Activated CD4-positive, CD25-positive, alpha-beta regulatory T cell treated with anti-CD3 and anti-CD28 coated beads, Interleukin-2, amount 50 U/mL, for 72 hours (primary cell): ENCODE measurements at regions not wholly inside any gene's neighbourhood (a gene's known extent, or its start where the extent isn't known, plus 50 kb on each side); places are given as distances from the start of the nearest gene placed in this dataset.

Experiments used
- DNase-seq: peaks from one replicate; pipeline ENCODE4 v3.0.0; 2021

- no peak for DNase-seq
These were observed 125.3 kb upstream of the KLF7 start for GRCh38 chr2:207290833-207291624.

DNA sequence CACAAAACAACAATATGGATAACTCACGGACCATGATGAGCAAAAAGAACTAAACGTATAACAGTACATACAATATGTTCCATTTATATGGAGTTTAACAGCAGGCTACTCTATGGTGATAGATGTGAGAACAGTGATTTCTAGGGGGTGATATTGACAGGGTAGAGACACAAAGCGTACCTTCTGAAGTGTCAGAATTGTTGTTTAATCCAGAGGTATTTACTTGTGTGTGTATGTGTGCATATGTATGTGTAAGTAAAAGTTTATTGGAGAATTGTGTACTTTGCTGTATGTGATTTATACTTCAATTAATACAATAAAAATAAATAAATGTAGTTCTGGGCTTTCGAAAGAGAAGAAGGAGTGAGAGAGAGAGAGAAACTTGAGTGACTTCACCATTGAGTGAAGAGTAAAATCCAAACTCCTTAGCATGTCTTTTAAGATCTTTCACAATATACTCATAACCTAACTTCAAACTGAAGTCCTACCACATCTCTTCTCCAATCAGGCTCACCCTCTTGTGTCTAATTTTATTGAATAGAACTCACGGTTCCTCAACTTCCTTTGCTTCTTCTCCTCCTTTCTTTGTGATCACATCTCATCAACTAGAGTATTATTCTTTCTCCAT is 126.0 kb upstream of the KLF7 start:
- DNase-seq = no peak

DNA sequence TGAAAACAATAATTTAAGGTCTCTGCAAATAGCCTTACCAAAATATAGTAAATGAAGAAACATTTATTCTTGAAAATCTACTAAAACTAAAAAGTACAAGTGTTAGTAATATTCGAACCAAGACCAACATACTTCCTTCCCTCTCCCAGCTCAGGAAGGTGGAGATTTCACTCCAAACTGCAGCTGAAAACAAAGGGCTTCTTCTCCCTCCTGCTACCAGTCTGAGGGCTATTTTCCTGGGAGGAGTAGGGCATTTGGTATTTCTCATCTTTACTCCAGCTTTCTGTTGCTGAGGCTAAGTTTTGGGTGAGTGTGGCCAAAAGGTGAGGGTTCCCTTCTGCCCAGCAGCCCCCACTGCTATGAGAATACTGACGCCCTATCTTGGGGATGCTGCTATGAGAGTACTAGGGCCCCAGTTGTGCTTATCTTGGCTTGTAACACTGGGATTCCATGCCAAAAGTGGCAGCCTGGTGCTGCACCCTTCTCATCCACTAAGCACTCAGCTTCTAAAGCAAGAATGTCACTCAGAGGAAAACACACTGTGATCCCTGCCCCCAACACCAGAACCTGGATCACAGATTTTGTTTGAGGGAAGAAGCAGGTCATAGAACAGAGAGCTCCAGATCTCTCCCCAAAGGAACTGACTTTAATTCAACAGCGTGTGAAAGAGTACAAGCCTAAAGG is 130.7 kb upstream of the KLF7 start:
- DNase-seq = no peak

GRCh38 chr2:207300817-207301216 is 135.1 kb upstream of the KLF7 start:
- DNase-seq = no peak

DNA sequence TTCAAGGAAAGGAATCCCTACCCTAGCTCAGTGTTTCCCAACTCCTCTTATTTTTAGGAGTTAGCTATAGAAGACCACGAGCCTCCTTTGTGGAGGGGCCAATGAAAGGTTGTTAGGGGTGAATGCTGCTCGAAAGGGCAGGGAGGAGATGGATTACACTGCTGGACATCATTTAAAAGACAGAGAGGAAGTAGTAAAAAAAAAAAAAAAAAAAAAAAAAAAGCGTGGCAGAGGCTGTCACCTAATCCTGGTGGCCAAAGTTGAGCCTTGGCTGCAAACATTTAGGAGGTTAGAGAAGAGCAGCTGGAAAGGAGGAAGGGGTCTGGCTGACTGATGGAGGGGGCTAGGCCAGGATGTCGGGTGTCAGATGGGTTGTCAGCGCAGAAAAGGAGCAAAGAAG is 139.0 kb upstream of the KLF7 start:
- no peak for DNase-seq

- DNase-seq = no peak
These were observed 142.9 kb upstream of the KLF7 start for GRCh38 chr2:207308519-207309224.

DNA sequence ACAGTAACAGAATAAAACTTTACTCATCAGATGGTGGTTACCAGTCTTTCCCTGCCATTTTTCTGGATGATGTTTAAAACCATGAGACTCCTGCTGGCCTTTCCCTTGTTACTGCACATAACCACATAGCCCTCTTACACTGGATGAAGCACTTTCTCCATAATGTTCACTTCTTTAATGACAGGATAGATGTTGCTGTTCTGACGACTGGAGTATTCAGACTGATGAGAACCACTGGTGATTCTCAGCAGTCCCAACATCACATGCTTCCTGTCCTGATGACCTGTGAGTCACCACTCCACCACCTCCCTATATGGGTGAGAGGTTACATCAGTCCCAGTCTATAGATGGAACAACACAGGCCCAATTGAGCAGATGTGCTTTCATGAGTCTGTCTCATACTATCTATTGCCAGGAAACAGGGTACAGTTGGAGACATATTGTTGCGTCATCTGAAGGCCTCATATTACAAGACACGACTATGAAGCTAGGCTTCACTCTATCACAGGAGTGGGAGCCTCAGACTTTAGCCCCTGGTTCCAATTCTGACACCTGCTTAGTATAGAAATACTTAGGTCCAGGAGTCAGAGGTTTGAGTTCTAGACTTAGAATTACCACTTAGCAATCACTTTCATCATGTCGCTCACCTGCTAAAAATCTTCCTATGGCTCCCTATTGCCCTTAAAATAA is 145.7 kb upstream of the KLF7 start:
- no peak for DNase-seq

DNA sequence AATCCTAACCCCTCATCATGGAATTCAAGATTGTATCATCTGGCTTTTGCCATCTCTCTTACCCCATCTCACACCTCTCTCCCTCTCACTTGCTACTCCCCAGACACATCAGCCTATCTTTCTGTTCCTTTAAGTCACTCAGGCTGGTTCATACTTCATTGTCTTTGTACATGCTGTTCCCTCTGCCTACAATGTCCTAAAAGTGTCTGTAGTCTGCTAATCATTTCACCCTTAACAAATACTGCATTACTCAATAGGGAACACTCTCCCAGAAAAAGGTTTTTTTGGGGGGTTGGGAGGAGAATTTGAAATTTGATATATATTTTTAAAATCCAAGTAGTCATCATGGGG is 146.2 kb upstream of the KLF7 start:
- no peak for DNase-seq

DNA sequence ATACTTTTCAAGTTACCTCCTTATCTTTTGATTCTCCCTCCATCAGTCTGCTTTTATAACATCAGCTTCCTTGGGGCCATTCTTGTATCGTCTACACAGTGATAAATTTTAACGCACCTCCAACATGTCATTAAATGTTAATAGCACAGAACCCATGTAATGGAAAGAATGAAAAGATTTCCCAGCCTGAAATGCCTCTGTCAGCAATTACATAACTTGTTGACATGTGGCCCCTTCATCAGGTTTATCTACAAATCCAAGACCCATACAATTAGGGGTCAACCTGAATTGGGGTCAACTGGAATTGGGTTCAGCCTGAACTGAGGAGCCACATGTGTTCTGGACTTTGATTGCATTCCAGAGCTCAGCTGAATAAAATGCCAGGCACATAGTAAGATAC is 148.2 kb upstream of the KLF7 start:
- no peak for DNase-seq

DNA sequence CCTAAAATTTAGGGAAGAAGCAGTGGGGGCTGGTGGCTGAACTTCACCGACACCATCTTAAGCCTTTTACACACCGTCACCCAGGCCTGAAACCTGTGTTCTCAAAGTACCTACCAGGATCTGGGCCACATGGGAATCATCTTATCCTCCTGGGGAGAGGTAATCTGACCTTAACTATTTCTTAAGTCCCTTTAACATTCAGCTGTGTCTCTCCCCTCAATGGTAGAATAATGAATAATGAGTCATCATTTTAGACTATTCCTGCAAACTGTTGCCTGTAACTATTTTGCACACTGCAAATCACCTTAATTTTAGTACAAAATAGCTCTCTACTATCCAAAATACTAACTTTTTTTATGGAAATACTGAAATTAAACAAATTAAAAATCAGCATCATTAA is 149.4 kb upstream of the KLF7 start:
- DNase-seq = no peak

DNA sequence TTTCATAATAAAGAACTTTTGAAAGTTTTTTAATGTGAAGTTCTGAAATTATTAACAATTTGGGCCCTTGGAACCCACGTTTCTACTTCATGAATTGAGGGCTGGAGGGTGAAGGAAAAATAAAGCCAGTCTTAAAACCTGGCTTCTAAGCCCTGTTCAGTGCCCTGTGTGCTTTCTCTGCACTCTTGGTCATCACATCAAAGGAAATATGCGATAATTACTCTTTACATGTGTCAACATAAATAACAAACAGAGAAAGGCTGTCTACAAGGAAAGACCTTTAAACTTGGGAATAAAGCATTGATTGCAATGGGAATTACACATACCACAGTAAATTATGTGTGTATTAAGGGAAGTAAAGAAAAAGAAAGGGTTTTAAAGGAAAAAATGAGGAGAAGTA is 150.7 kb upstream of the KLF7 start:
- no peak for DNase-seq

GRCh38 chr2:207316906-207317305 is 151.2 kb upstream of the KLF7 start:
- no peak for DNase-seq

GRCh38 chr2:207317378-207317984 is 151.7 kb upstream of the KLF7 start:
- no peak for DNase-seq

DNA sequence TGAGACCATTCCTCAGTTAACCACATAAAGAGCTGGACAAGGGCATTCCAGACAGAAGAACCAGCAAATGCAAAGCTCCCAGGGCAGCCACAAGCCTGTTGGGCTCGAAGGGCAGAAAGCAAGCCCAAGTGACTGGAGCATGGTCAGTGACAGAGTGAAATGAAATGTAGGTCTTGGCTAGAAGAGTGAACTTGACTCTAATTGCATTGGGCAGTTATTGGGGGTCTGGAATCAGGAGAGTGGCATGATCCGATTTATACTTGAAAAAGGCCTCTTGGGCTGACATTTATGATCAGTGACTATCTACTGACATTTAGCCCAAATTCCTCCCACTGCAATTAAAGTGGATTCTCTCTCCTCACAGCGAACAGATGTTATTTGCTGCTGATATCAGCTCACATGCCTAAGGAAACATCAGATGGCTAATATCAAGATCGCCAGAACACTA is 152.5 kb upstream of the KLF7 start:
- DNase-seq = no peak

- no peak for DNase-seq
These were observed 153.6 kb upstream of the KLF7 start for GRCh38 chr2:207319316-207319715.

- no peak for DNase-seq
These were observed 154.8 kb upstream of the KLF7 start for GRCh38 chr2:207320381-207321159.

DNA sequence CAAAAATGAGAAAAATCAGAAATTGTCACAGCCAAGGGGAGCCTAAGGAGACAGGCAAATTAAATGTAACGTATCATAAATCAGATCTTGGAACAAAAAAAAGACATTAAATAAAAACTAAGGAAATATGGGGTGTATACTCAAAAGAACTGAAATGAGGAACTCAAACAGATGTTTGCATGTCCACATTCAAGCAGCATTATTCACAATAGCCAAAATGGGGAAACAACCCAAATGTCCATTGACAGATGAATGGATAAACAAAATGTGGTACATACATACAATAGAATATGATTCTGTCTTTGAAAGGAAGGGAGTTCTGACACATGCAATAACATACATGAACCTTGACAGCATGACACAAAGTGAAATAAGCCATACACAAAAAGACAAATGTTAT is 155.8 kb upstream of the KLF7 start:
- DNase-seq = no peak

GRCh38 chr2:207324001-207324400 is 158.3 kb upstream of the KLF7 start:
- DNase-seq = no peak

GRCh38 chr2:207327513-207327912 is 161.8 kb upstream of the KLF7 start:
- no peak for DNase-seq

DNA sequence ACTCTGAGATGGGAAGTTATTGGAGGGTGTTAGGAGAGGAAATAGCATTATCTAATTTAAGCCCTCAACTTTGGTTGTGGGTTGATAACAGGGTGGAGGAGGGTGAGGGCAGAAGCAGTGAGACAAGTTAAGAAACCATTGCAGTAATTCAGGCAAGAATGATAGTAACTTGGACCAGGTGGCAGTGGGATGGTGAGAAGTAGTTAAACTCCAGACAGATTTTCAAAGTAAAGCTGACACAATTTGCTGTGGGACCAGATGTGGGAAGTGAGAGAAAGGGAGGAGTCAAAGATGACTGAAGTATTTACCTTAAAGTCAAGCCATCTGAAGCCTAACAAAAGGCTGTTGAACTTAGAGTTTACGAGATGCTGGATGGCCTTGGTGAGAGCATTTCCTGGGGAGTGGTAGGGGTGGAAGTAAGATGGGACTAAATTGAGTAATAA is 163.2 kb upstream of the KLF7 start:
- DNase-seq = no peak

- peak; percentile 40 for DNase-seq
These were observed 165.2 kb upstream of the KLF7 start for GRCh38 chr2:207330912-207331311.

GRCh38 chr2:207331674-207332073 is 165.9 kb upstream of the KLF7 start:
- DNase-seq = no peak
